ENCODE measurements at regions not wholly inside any gene's neighbourhood (a gene's known extent, or its start where the extent isn't known, plus 50 kb on each side); places are given as distances from the start of the nearest gene placed in this dataset.

DNA sequence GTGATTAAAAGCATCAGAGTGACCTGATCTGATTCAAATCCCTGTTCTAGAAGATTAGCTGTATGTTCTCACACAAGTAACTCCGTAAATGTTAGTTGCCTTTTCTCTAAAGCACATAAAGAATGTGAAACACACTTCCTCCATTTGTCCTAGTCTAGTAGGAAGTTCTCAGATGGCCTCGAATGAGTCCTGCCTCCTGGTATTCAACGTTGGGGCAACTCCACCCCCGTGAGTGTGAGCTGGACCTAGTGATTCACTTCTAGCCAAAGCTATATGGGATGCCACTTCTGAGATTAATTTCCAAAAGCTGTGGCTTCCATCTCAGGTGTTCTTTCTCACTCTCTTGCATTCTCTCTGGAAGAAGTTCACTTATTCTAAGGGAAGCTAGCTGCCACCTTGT is 267.6 kb downstream of the GPATCH2 start:
- TF ChIP-seq YY1 (IDR thresholded peaks at IDR 0.05) (no peak), CTCF (IDR thresholded peaks at IDR 0.05; ENCODE audit: low read depth, low read length, missing input control) (no peak), ATF3 (IDR thresholded peaks at IDR 0.05) (no peak)
- TF ChIP-seq, protein P1, sequence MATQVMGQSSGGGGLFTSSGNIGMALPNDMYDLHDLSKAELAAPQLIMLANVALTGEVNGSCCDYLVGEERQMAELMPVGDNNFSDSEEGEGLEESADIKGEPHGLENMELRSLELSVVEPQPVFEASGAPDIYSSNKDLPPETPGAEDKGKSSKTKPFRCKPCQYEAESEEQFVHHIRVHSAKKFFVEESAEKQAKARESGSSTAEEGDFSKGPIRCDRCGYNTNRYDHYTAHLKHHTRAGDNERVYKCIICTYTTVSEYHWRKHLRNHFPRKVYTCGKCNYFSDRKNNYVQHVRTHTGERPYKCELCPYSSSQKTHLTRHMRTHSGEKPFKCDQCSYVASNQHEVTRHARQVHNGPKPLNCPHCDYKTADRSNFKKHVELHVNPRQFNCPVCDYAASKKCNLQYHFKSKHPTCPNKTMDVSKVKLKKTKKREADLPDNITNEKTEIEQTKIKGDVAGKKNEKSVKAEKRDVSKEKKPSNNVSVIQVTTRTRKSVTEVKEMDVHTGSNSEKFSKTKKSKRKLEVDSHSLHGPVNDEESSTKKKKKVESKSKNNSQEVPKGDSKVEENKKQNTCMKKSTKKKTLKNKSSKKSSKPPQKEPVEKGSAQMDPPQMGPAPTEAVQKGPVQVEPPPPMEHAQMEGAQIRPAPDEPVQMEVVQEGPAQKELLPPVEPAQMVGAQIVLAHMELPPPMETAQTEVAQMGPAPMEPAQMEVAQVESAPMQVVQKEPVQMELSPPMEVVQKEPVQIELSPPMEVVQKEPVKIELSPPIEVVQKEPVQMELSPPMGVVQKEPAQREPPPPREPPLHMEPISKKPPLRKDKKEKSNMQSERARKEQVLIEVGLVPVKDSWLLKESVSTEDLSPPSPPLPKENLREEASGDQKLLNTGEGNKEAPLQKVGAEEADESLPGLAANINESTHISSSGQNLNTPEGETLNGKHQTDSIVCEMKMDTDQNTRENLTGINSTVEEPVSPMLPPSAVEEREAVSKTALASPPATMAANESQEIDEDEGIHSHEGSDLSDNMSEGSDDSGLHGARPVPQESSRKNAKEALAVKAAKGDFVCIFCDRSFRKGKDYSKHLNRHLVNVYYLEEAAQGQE (IDR thresholded peaks at IDR 0.05) = no peak
